HuH-7.5 (cell line): ENCODE measurements at regions not wholly inside any gene's neighbourhood (a gene's known extent, or its start where the extent isn't known, plus 50 kb on each side); places are given as distances from the start of the nearest gene placed in this dataset.

Experiments used
- DNase-seq: peaks from one replicate; pipeline ENCODE4 v3.0.0; 2011; ENCODE audit warnings: low spot score

GRCh38 chr5:8393240-8393639 lies 524.3 kb downstream of the MTRR start:
- DNase-seq, result no peak

- no peak for DNase-seq
These were observed 526.0 kb downstream of the MTRR start for GRCh38 chr5:8394965-8395364.

GRCh38 chr5:8396246-8396645 lies 527.3 kb downstream of the MTRR start:
- no peak for DNase-seq

GRCh38 chr5:8396756-8397155 lies 527.8 kb downstream of the MTRR start:
- no peak for DNase-seq

- DNase-seq, result no peak
These were observed 530.5 kb downstream of the MTRR start for GRCh38 chr5:8399471-8399870.

- no peak for DNase-seq
These were observed 539.3 kb downstream of the MTRR start for GRCh38 chr5:8408258-8408657.

- DNase-seq, result no peak
These were observed 541.7 kb downstream of the MTRR start for GRCh38 chr5:8410618-8411017.

- DNase-seq, result no peak
These were observed 545.0 kb downstream of the MTRR start for GRCh38 chr5:8413975-8414374.

- no peak for DNase-seq
These were observed 548.5 kb downstream of the MTRR start for GRCh38 chr5:8417316-8418048.

GRCh38 chr5:8418049-8418426 lies 549.1 kb downstream of the MTRR start:
- no peak for DNase-seq

- no peak for DNase-seq
These were observed 561.1 kb downstream of the MTRR start for GRCh38 chr5:8429778-8430758.

- DNase-seq, result no peak
These were observed 565.6 kb downstream of the MTRR start for GRCh38 chr5:8434501-8434900.

- no peak for DNase-seq
These were observed 568.0 kb downstream of the MTRR start for GRCh38 chr5:8436924-8437323.

- DNase-seq, result no peak
These were observed 576.2 kb downstream of the MTRR start for GRCh38 chr5:8445139-8445538.

GRCh38 chr5:8446179-8446578 lies 577.2 kb downstream of the MTRR start:
- no peak for DNase-seq

GRCh38 chr5:8456846-8457186 lies 587.9 kb downstream of the MTRR start:
- DNase-seq, result no peak

- DNase-seq, result peak; percentile 43
These were observed 588.5 kb downstream of the MTRR start for GRCh38 chr5:8457187-8458037.

- no peak for DNase-seq
These were observed 589.1 kb downstream of the MTRR start for GRCh38 chr5:8458038-8458383.

GRCh38 chr5:8461543-8461942 lies 592.6 kb downstream of the MTRR start:
- DNase-seq, result no peak

GRCh38 chr5:8462565-8462964 lies 593.6 kb downstream of the MTRR start:
- no peak for DNase-seq

GRCh38 chr5:8470489-8470888 lies 601.5 kb downstream of the MTRR start:
- DNase-seq, result no peak

GRCh38 chr5:8471581-8471980 lies 602.6 kb downstream of the MTRR start:
- no peak for DNase-seq

GRCh38 chr5:8473016-8473415 lies 604.1 kb downstream of the MTRR start:
- no peak for DNase-seq
